ENCODE measurements at regions not wholly inside any gene's neighbourhood (a gene's known extent, or its start where the extent isn't known, plus 50 kb on each side); places are given as distances from the start of the nearest gene placed in this dataset.

GRCh38 chr15:47887241-47887800 lies 170.0 kb downstream of the SEMA6D start:
- TF ChIP-seq, protein P1, sequence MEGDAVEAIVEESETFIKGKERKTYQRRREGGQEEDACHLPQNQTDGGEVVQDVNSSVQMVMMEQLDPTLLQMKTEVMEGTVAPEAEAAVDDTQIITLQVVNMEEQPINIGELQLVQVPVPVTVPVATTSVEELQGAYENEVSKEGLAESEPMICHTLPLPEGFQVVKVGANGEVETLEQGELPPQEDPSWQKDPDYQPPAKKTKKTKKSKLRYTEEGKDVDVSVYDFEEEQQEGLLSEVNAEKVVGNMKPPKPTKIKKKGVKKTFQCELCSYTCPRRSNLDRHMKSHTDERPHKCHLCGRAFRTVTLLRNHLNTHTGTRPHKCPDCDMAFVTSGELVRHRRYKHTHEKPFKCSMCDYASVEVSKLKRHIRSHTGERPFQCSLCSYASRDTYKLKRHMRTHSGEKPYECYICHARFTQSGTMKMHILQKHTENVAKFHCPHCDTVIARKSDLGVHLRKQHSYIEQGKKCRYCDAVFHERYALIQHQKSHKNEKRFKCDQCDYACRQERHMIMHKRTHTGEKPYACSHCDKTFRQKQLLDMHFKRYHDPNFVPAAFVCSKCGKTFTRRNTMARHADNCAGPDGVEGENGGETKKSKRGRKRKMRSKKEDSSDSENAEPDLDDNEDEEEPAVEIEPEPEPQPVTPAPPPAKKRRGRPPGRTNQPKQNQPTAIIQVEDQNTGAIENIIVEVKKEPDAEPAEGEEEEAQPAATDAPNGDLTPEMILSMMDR (IDR thresholded peaks at IDR 0.05; ENCODE audit: insufficient read depth, low read length, poor library complexity, severe bottlenecking): no peak
- TF ChIP-seq EZH2phosphoT487 (conservative IDR thresholded peaks at IDR 0.05; ENCODE audit: low read length): no peak
